SK-N-SH (cell line): ENCODE measurements at regions not wholly inside any gene's neighbourhood (a gene's known extent, or its start where the extent isn't known, plus 50 kb on each side); places are given as distances from the start of the nearest gene placed in this dataset.

ENCODE experiments used
- CTCF ChIA-PET: fragments of 300-600, 350-600 bp; formaldehyde crosslinking; extraction: SDS; loops from one replicate; lab custom pipeline; 2021; lab: Yijun Ruan, JAX
- POLR2A ChIA-PET: fragments of 350-600 bp; sonication (Branson Sonifier 250); formaldehyde crosslinking; extraction: SDS; loops from one replicate; lab custom pipeline; 2020; ENCODE audit warnings: antibody characterized with exemption, inconsistent platforms; lab: Yijun Ruan, JAX
- DNase-seq: peaks from one replicate; pipeline ENCODE4 v3.0.0; 2012
- H2AFZ ChIP-seq: fragments of 200-600 bp; sonication (generic); 2 replicates; pipeline ENCODE4 v1.8.1; 2016; ENCODE audit warnings: antibody characterized with exemption, mild to moderate bottlenecking, low read depth
- H3F3A ChIP-seq: fragments of 200-600 bp; sonication (generic); replicated peaks from 2 replicates; pipeline ENCODE3; 2016; ENCODE audit warnings: antibody characterized with exemption, mild to moderate bottlenecking; ENCODE audit not compliant: insufficient read depth
- H3K27ac ChIP-seq, 2 experiments: fragments of 200-500 bp in 1 of 2; fragments of 200-600 bp in 1 of 2; sonication (Bioruptor generic) in 1 of 2; sonication (generic), shearing (Covaris generic) in 1 of 2; 2 replicates each; pipeline versions ENCODE4 v1.5.1 to v1.6.1; 2014 to 2016; ENCODE audit warnings: low read depth in 2 of 2, inconsistent platforms in 1 of 2, low read length in 1 of 2, mild to moderate bottlenecking in 1 of 2, mixed read lengths in 1 of 2
- H3K27me3 ChIP-seq: fragments of 200-600 bp; sonication (generic), shearing (Covaris generic); 2 replicates; pipeline ENCODE4 v1.6.1; 2016; ENCODE audit warnings: mixed run types; ENCODE audit not compliant: insufficient read depth
- H3K36me3 ChIP-seq, 2 experiments: fragments of 200-500 bp in 1 of 2; fragments of 200-600 bp in 1 of 2; sonication (Bioruptor generic) in 1 of 2; sonication (generic) in 1 of 2; replicated peaks in 1 of 2; 2 replicates each; pipeline versions ENCODE3 to v1.5.1; 2014 to 2016; ENCODE audit warnings: low read length in 1 of 2, mild to moderate bottlenecking in 1 of 2; ENCODE audit not compliant: insufficient read depth in 2 of 2, control insufficient read depth in 1 of 2
- H3K4me1 ChIP-seq, 2 experiments: fragments of 200-500 bp in 1 of 2; fragments of 200-600 bp in 1 of 2; sonication (Bioruptor generic) in 1 of 2; sonication (generic), shearing (Covaris generic) in 1 of 2; 2 replicates each; pipeline versions ENCODE4 v1.5.1 to v1.6.1; 2014 to 2016; ENCODE audit warnings: low read depth in 1 of 2, low read length in 1 of 2, mixed run types in 1 of 2; ENCODE audit not compliant: insufficient read depth in 2 of 2, control insufficient read depth in 1 of 2
- H3K4me2 ChIP-seq: fragments of 200-600 bp; sonication (generic), shearing (Covaris generic); 2 replicates; pipeline ENCODE4 v1.6.1; 2017; ENCODE audit warnings: mixed run types
- H3K4me3 ChIP-seq, 2 experiments: fragments of 200-500 bp in 1 of 2; fragments of 200-600 bp in 1 of 2; sonication (Bioruptor generic) in 1 of 2; sonication (generic), shearing (Covaris generic) in 1 of 2; 2 replicates each; pipeline versions ENCODE4 v1.5.1 to v1.8.1; 2014 to 2016; ENCODE audit warnings: low read depth in 2 of 2, inconsistent platforms in 1 of 2, low read length in 1 of 2, mild to moderate bottlenecking in 1 of 2, mixed read lengths in 1 of 2, moderate library complexity in 1 of 2
- H3K79me2 ChIP-seq: fragments of 200-600 bp; sonication (generic); 2 replicates; pipeline ENCODE4 v1.8.1; 2017; ENCODE audit warnings: mild to moderate bottlenecking; ENCODE audit not compliant: insufficient read depth
- H3K9ac ChIP-seq: fragments of 200-600 bp; sonication (generic); 2 replicates; pipeline ENCODE4 v1.6.1; 2017; ENCODE audit warnings: mixed run types
- H3K9me2 ChIP-seq: fragments of 200-600 bp; sonication (generic); 2 replicates; pipeline ENCODE4 v1.6.1; 2017; ENCODE audit warnings: mixed run types
- H3K9me3 ChIP-seq: fragments of 200-600 bp; sonication (generic); 2 replicates; pipeline ENCODE4 v1.6.1; 2017; ENCODE audit warnings: mixed run types, mild to moderate bottlenecking, moderate library complexity
- H4K20me1 ChIP-seq: fragments of 200-600 bp; sonication (generic); 2 replicates; pipeline ENCODE4 v1.6.1; 2017; ENCODE audit warnings: mild to moderate bottlenecking, mixed run types; ENCODE audit not compliant: insufficient read depth
- MEF2A ChIP-seq: IDR thresholded peaks from 2 replicates; pipeline ENCODE4 v1.4.0; 2012; ENCODE audit warnings: low read depth, borderline replicate concordance
- MXI1 ChIP-seq: IDR thresholded peaks from 2 replicates; pipeline ENCODE4 v1.6.1; 2012; ENCODE audit warnings: mild to moderate bottlenecking, low read depth, low read length, improper control_type of control experiment
- NRF1 ChIP-seq: IDR thresholded peaks from 2 replicates; pipeline ENCODE4 v1.6.1; 2012; ENCODE audit warnings: low read depth, mild to moderate bottlenecking, low read length
- PBX3 ChIP-seq: IDR thresholded peaks from 2 replicates; pipeline ENCODE4; 2012
- POLR2AphosphoS5 ChIP-seq: IDR thresholded peaks from 2 replicates; pipeline ENCODE4 v1.6.1; 2012; ENCODE audit warnings: low read depth, low read length
- RAD21 ChIP-seq: IDR thresholded peaks from 2 replicates; pipeline ENCODE4 v1.6.1; 2012; ENCODE audit warnings: mild to moderate bottlenecking, low read length
- SIN3A ChIP-seq: IDR thresholded peaks from 2 replicates; pipeline ENCODE4 v1.6.1; 2012; ENCODE audit warnings: low read depth, mild to moderate bottlenecking, low read length, moderate library complexity, borderline replicate concordance
- SMC3 ChIP-seq: IDR thresholded peaks from 2 replicates; pipeline ENCODE4 v1.6.1; 2012; ENCODE audit warnings: low read depth, low read length, improper control_type of control experiment
- USF1 ChIP-seq: IDR thresholded peaks from 2 replicates; pipeline ENCODE4 v1.4.0; 2012; ENCODE audit warnings: low read depth, borderline replicate concordance
- ZBTB33 ChIP-seq: IDR thresholded peaks from 2 replicates; pipeline ENCODE4 v1.4.0; 2012; ENCODE audit warnings: low read depth, borderline replicate concordance
- TF ChIP-seq, protein P1 (sequence below): IDR thresholded peaks from 2 replicates; pipeline ENCODE4 v1.6.1; 2012; ENCODE audit warnings: mild to moderate bottlenecking, low read depth, low read length, moderate library complexity
- TF ChIP-seq, protein P2 (sequence below): fragments of 150-350 bp; IDR thresholded peaks from 2 replicates; pipeline ENCODE4 v1.6.1; 2017; ENCODE audit warnings: antibody characterized with exemption, low read length, low read depth, borderline replicate concordance

GRCh38 chr22:22390989-22391388 is 117.6 kb downstream of the ZNF280B start (continued):
- TF ChIP-seq, protein P1, sequence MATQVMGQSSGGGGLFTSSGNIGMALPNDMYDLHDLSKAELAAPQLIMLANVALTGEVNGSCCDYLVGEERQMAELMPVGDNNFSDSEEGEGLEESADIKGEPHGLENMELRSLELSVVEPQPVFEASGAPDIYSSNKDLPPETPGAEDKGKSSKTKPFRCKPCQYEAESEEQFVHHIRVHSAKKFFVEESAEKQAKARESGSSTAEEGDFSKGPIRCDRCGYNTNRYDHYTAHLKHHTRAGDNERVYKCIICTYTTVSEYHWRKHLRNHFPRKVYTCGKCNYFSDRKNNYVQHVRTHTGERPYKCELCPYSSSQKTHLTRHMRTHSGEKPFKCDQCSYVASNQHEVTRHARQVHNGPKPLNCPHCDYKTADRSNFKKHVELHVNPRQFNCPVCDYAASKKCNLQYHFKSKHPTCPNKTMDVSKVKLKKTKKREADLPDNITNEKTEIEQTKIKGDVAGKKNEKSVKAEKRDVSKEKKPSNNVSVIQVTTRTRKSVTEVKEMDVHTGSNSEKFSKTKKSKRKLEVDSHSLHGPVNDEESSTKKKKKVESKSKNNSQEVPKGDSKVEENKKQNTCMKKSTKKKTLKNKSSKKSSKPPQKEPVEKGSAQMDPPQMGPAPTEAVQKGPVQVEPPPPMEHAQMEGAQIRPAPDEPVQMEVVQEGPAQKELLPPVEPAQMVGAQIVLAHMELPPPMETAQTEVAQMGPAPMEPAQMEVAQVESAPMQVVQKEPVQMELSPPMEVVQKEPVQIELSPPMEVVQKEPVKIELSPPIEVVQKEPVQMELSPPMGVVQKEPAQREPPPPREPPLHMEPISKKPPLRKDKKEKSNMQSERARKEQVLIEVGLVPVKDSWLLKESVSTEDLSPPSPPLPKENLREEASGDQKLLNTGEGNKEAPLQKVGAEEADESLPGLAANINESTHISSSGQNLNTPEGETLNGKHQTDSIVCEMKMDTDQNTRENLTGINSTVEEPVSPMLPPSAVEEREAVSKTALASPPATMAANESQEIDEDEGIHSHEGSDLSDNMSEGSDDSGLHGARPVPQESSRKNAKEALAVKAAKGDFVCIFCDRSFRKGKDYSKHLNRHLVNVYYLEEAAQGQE = no peak
- TF ChIP-seq SMC3 = no peak
- TF ChIP-seq MEF2A = no peak
- no peak for TF ChIP-seq POLR2AphosphoS5
- no peak for TF ChIP-seq ZBTB33
- no peak for TF ChIP-seq SIN3A
- no peak for TF ChIP-seq PBX3

- no peak overlapping the region for H3K4me2 ChIP-seq
These were observed 117.0 kb downstream of the ZNF280B start for GRCh38 chr22:22391543-22391942.

More at GRCh38 chr22:22391543-22391942, 117.0 kb downstream of the ZNF280B start:
- Histone ChIP-seq H3F3A (no peaks in the 10 kb centered on the region), H2AFZ (no peak overlapping the region), H4K20me1 (no peaks in the 10 kb centered on the region), H3K79me2 (no peaks in the 10 kb centered on the region), H3K36me3 (no peaks in the 10 kb centered on the region), H3K4me3 (no peak overlapping the region)
- no peak for TF ChIP-seq MXI1
- TF ChIP-seq USF1 = no peak
- no peak for TF ChIP-seq RAD21
- TF ChIP-seq NRF1 = no peak
- TF ChIP-seq, protein P2, sequence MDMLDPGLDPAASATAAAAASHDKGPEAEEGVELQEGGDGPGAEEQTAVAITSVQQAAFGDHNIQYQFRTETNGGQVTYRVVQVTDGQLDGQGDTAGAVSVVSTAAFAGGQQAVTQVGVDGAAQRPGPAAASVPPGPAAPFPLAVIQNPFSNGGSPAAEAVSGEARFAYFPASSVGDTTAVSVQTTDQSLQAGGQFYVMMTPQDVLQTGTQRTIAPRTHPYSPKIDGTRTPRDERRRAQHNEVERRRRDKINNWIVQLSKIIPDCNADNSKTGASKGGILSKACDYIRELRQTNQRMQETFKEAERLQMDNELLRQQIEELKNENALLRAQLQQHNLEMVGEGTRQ = no peak
- no peak for TF ChIP-seq MEF2A
- TF ChIP-seq, all 33 proteins: peak for 0
- H3K9me3 ChIP-seq = peaks cover 6% of the 10 kb centered on the region; the same call in 1 of the 2 replicates
- no peak overlapping the region for H3K9ac ChIP-seq
- no peak for DNase-seq
- H3K27me3 ChIP-seq = peaks cover 5% of the 10 kb centered on the region; the same call in 1 of the 2 replicates
- no peaks in the 10 kb centered on the region for H3K4me1 ChIP-seq
- no peaks in the 10 kb centered on the region for H3K9me2 ChIP-seq
- POLR2A ChIA-PET = no interaction called here
- CTCF ChIA-PET = interaction anchor here (0.8 to 1.4 kb wide), 4 partner anchors 10 to 35 kb away, joined by 3 to 4 read pairs (median 4); no protein-coding TSS in a partner anchor
- no peak overlapping the region for H3K27ac ChIP-seq
